Right atrium auricular region (tissue), 2 donors: ENCODE measurements at regions not wholly inside any gene's neighbourhood (a gene's known extent, or its start where the extent isn't known, plus 50 kb on each side); places are given as distances from the start of the nearest gene placed in this dataset.

Experiments
- DNase-seq: peaks from one replicate; pipeline ENCODE4 v3.0.0-alpha.2; 2019; ENCODE audit warnings: low spot score
- H3K27ac ChIP-seq, 2 donors: fragments of 200-600 bp; sonication (generic); 1 replicate in 1 of 2; 2 replicates in 1 of 2; pipeline ENCODE4 v1.5.1; 2016 to 2019
- H3K27me3 ChIP-seq, 2 donors: fragments of 200-600 bp; sonication (generic); one replicate each; pipeline versions ENCODE4 v1.5.1 to v1.6.0; 2017 to 2019
- H3K36me3 ChIP-seq: fragments of 200-600 bp; sonication (generic); one replicate; pipeline ENCODE4 v1.5.1; 2016
- H3K4me1 ChIP-seq, 2 donors: fragments of 200-600 bp; sonication (generic); one replicate each; pipeline versions ENCODE4 v1.5.1 to v1.6.0; 2017 to 2019
- H3K4me3 ChIP-seq, 2 donors: fragments of 200-600 bp; sonication (generic); 1 replicate in 1 of 2; 2 replicates in 1 of 2; pipeline ENCODE4 v1.5.1; 2017 to 2019; ENCODE audit warnings: mild to moderate bottlenecking in 1 of 2, moderate library complexity in 1 of 2
- H3K9me3 ChIP-seq, 2 donors: fragments of 200-600 bp; sonication (generic); one replicate each; pipeline ENCODE4 v1.5.1; 2019
- CTCF ChIP-seq, 2 donors: fragments of 200-600 bp; sonication (generic); IDR thresholded peaks; one replicate each; pipeline ENCODE4 v1.5.1; 2019; ENCODE audit warnings: antibody characterized with exemption in 2 of 2

DNA sequence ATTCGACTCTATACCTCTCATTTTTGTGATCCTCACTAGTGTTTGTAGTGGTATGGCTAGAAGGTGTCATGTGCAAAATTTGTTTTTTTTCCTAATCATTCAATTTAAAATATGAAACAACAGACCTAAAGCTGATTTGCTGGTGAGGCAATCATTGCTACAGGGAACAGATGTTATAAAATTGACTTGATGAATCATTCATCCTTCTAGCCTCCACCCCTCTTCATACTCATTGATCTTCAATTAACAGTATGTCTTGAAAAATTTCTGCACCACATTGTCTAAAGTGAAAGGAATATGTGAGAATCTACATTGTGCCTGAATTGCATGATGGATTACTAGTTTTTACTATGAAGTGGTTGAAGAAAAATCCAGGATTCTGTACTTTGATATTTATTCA lies 349.0 kb upstream of the NAV3 start:
- no peak for DNase-seq
- Histone ChIP-seq H3K4me1 (no peaks in the 10 kb centered on the region), H3K27me3 (no peaks in the 10 kb centered on the region), H3K36me3 (no peaks in the 10 kb centered on the region), H3K4me3 (no peak overlapping the region), H3K9me3 (no peaks in the 10 kb centered on the region), H3K27ac (no peak overlapping the region)
- TF ChIP-seq CTCF (IDR thresholded peaks at IDR 0.05), result no peak

DNA sequence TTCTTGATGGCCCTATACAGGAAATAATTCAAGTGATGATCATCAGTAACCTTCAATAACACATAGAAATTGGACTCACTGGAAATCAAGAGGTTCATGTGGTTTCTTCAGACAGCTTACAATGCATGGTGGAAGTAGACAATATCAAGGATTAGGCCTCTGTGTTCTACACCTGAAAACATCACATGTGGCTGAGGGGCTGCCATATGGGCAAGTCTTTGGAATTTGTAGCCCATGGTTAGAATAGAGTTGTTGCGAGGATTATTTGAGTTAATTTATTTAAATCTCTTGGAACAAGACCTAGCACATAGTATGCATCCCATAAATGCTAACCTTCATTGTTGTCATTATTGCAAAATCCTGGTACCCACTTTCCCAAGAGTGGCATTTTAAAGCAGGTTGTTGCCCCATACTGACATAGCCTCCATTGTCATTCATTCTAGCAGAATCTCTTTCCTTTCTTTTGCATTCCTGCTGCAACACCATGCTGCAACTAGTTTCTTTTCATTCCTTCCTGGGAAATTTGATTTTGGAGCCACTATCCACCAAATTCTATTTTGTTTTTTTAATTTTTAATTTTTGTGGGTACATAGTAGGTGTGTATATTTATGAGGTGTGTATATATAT lies 352.7 kb upstream of the NAV3 start:
- no peaks in the 10 kb centered on the region for H3K4me1 ChIP-seq
- no peak overlapping the region for H3K4me3 ChIP-seq
- DNase-seq, result no peak

GRCh38 chr12:77471801-77472200 lies 358.9 kb upstream of the NAV3 start:
- no peaks in the 10 kb centered on the region for H3K4me1 ChIP-seq
- TF ChIP-seq CTCF (IDR thresholded peaks at IDR 0.05), result no peak
- DNase-seq, result no peak
- no peaks in the 10 kb centered on the region for H3K36me3 ChIP-seq
- no peaks in the 10 kb centered on the region for H3K27me3 ChIP-seq
- H3K4me3 ChIP-seq, result no peak overlapping the region
- H3K27ac ChIP-seq, result no peak overlapping the region
- H3K9me3 ChIP-seq, result no peaks in the 10 kb centered on the region

More for the DNA sequence above, 352.7 kb upstream of the NAV3 start:
- Histone ChIP-seq H3K27me3 (no peaks in the 10 kb centered on the region), H3K9me3 (no peaks in the 10 kb centered on the region), H3K27ac (no peak overlapping the region), H3K36me3 (no peaks in the 10 kb centered on the region)
- no peak for TF ChIP-seq CTCF (IDR thresholded peaks at IDR 0.05)

DNA sequence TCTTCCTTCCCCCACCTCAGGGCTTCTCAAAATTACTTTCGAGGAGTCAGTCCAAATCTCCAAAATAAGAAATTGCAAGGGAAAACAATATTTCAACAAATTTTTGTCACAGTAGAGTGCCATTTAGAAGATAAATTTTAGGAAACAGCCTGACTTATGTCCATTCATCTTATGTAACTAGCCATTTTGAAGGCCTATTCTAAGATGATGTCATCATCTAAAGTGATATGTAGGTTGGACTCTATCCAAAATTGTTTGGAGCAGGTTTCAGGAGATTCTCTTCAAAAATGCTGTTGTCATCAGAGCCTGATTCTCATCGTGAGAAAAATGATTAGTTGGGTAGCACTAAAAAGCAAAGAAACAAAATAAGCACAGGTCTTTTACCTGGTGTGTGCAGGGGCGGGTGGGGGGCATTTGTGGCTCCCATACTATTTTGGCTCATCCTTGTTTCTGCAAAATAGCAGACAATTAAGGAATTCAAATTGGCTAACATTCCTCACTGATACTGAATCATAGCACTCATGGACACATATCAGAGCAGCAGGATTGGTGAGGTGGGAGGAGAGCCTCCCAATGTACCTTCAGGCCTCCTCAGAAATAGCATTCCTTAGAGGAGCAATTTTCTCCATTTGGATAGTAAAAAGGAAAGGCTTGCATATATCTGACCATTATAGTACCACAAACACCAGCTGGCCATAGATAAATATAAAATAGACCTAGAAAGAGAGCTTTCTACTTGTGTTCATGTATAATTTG lies 360.9 kb upstream of the NAV3 start:
- Histone ChIP-seq H3K27me3 (no peaks in the 10 kb centered on the region), H3K4me1 (no peaks in the 10 kb centered on the region), H3K36me3 (no peaks in the 10 kb centered on the region), H3K9me3 (no peaks in the 10 kb centered on the region), H3K27ac (no peak overlapping the region), H3K4me3 (no peak overlapping the region)
- no peak for DNase-seq
- TF ChIP-seq CTCF (IDR thresholded peaks at IDR 0.05), result no peak

DNA sequence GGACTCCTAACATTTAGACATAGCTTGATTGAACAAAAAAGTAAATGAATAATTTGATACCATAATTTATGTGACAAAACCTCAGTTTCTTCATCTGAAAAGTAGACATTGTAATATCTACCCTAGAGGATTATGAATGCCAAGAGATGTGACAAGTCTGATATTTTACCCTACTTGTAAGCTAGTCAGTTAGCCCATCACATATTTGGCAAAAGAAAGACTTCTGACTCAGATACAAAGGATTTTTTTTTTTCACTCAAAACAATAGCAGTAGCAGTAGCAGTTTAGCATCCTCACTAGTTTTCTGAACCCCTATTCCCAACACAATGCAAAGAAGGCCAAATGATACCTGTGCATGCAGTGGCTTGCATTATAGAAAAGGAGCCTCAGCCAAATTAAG lies 377.3 kb upstream of the E2F7 start:
- Histone ChIP-seq H3K36me3 (no peaks in the 10 kb centered on the region), H3K4me3 (no peak overlapping the region), H3K9me3 (no peaks in the 10 kb centered on the region), H3K4me1 (no peaks in the 10 kb centered on the region), H3K27me3 (no peaks in the 10 kb centered on the region), H3K27ac (no peak overlapping the region)
- no peak for TF ChIP-seq CTCF (IDR thresholded peaks at IDR 0.05)
- DNase-seq, result no peak
